ENCODE measurements at regions not wholly inside any gene's neighbourhood (a gene's known extent, or its start where the extent isn't known, plus 50 kb on each side); places are given as distances from the start of the nearest gene placed in this dataset.

DNA sequence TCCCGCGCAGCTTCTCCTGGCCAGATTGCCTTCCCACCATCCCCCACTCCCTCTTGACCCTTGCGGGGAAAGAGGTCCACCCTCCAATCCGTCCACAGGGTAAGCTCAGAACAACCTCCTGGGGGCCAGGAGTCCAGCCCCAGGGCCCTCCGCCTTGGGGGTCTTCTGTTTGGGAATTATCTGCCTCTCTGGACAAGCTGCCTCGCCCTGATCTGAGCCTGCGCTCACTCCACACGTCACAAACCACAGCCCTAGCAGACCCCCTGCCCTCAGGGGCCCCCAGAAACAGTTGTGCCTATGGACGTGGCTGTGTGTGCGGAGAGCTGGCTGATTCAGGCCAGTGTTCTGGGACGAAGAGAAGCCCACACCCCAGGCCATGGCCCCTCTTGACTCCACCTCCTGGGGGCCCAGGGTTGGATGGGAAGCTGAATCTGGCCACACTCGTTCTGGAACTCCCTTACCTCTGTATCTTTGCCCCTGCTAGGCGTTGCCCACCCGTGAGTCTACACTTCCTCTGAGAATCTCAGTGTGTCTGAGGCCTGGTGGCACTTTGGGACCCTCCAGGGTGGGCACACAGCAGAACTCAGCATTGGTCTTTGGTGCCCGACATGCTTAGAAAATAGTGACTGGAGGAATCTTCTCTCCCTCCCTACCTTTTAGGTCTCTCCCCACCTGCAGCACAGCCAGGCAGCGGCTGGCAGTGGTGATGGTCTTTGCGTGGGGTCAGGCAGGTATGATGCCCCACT lies 119.9 kb upstream of the SMURF2 start:
- ChIA-PET CTCF (interaction anchor here (0.7 to 1.0 kb wide), 2 partner anchors 8 to 46 kb away, joined by 4 read pairs; no protein-coding TSS in a partner anchor), POLR2A (no interaction called here), RAD21 (ENCODE audit: low non-redundant PET in 1 of 2, low total read pairs in 2 of 2, uncharacterized antibody in 2 of 2, unreplicated experiment in 2 of 2) (no interaction called here)
- H3K9me2 ChIP-seq (ENCODE audit: insufficient read depth) = no peaks in the 10 kb centered on the region
- no peak overlapping the region for H2AFZ ChIP-seq (ENCODE audit: low read depth, low read length, poor library complexity, severe bottlenecking)
- H3K4me3 ChIP-seq (replicated peaks in 1 of 2; ENCODE audit: low read depth in 1 of 2, low read length in 2 of 2) = peak overlapping the region; percentile 76 to 91
- H3K9ac ChIP-seq (ENCODE audit: low read length) = peak overlapping the region; percentile 79
- ATAC-seq = no peak
- intact Hi-C loops (cut with micrococcal nuclease) = no loop called here
- H3K79me2 ChIP-seq (ENCODE audit: insufficient read depth, low read length) = no peaks in the 10 kb centered on the region
- BruUV-seq (replicated peaks) = no TSS peak
- H3K4me1 ChIP-seq (ENCODE audit: control insufficient read depth in 1 of 2, insufficient read depth in 2 of 2, low read length in 2 of 2) = peaks cover 10 to 42% of the 10 kb centered on the region in 2 experiments
- H3K36me3 ChIP-seq (ENCODE audit: control insufficient read depth in 1 of 2, insufficient read depth in 2 of 2, low read length in 2 of 2) = peaks cover 0 to 2% of the 10 kb centered on the region in 2 experiments; a peak in 2 of 4 replicates
- DNase-seq (ENCODE audit: low read depth, low spot score) = no peak
- H3K27ac ChIP-seq (ENCODE audit: low read depth, low read length) = no peak overlapping the region; the same call in 1 of the 2 replicates
- no peaks in the 10 kb centered on the region for H4K20me1 ChIP-seq (ENCODE audit: insufficient read depth)
- H3K9me3 ChIP-seq (ENCODE audit: control insufficient read depth in 1 of 2, insufficient read depth in 1 of 2, low read depth in 1 of 2, low read length in 2 of 2) = no peaks in the 10 kb centered on the region
- H3K27me3 ChIP-seq (ENCODE audit: insufficient read depth, low read length) = no peaks in the 10 kb centered on the region
- peak overlapping the region; percentile 100 for H3K4me2 ChIP-seq (ENCODE audit: low read length)
- no peak for TF ChIP-seq SIN3A (IDR thresholded peaks at IDR 0.05; ENCODE audit: low read depth)
- TF ChIP-seq CEBPB (IDR thresholded peaks at IDR 0.05; ENCODE audit: low read depth) = no peak
- TF ChIP-seq, protein P1, sequence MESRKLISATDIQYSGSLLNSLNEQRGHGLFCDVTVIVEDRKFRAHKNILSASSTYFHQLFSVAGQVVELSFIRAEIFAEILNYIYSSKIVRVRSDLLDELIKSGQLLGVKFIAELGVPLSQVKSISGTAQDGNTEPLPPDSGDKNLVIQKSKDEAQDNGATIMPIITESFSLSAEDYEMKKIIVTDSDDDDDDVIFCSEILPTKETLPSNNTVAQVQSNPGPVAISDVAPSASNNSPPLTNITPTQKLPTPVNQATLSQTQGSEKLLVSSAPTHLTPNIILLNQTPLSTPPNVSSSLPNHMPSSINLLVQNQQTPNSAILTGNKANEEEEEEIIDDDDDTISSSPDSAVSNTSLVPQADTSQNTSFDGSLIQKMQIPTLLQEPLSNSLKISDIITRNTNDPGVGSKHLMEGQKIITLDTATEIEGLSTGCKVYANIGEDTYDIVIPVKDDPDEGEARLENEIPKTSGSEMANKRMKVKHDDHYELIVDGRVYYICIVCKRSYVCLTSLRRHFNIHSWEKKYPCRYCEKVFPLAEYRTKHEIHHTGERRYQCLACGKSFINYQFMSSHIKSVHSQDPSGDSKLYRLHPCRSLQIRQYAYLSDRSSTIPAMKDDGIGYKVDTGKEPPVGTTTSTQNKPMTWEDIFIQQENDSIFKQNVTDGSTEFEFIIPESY (IDR thresholded peaks at IDR 0.05; ENCODE audit: extremely low read depth, insufficient replicate concordance, low read length) = no peak
- no peak for TF ChIP-seq TCF7L2 (IDR thresholded peaks at IDR 0.05; ENCODE audit: borderline replicate concordance, extremely low read depth, insufficient read depth, insufficient read length)
- TF ChIP-seq, protein P2, sequence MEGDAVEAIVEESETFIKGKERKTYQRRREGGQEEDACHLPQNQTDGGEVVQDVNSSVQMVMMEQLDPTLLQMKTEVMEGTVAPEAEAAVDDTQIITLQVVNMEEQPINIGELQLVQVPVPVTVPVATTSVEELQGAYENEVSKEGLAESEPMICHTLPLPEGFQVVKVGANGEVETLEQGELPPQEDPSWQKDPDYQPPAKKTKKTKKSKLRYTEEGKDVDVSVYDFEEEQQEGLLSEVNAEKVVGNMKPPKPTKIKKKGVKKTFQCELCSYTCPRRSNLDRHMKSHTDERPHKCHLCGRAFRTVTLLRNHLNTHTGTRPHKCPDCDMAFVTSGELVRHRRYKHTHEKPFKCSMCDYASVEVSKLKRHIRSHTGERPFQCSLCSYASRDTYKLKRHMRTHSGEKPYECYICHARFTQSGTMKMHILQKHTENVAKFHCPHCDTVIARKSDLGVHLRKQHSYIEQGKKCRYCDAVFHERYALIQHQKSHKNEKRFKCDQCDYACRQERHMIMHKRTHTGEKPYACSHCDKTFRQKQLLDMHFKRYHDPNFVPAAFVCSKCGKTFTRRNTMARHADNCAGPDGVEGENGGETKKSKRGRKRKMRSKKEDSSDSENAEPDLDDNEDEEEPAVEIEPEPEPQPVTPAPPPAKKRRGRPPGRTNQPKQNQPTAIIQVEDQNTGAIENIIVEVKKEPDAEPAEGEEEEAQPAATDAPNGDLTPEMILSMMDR (IDR thresholded peaks at IDR 0.05 in 2 of 3, conservative IDR thresholded peaks at IDR 0.05 in 1 of 3; ENCODE audit: borderline replicate concordance in 1 of 3, insufficient read depth in 1 of 3, low read depth in 2 of 3, low read length in 2 of 3) = no peak
- TF ChIP-seq, protein P3, sequence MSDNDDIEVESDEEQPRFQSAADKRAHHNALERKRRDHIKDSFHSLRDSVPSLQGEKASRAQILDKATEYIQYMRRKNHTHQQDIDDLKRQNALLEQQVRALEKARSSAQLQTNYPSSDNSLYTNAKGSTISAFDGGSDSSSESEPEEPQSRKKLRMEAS (IDR thresholded peaks at IDR 0.05) = no peak
- no peak for TF ChIP-seq EZH2 (IDR thresholded peaks at IDR 0.05)
- TF ChIP-seq ZNF274 (IDR thresholded peaks at IDR 0.05; ENCODE audit: low read depth, low read length) = no peak

All from HCT116 (cell line).